NCI-H146 (cell line): ENCODE measurements at regions not wholly inside any gene's neighbourhood (a gene's known extent, or its start where the extent isn't known, plus 50 kb on each side); places are given as distances from the start of the nearest gene placed in this dataset.
"Not testable (repeated sequence)": the region's sequence is repeated elsewhere in the genome, so short reads cannot be mapped to it uniquely, and the experiment has no call there.

ENCODE experiments used
- DNase-seq: peaks from one replicate; lab custom pipeline; 2025; lab: John Stamatoyannopoulos, UW

- no peak for DNase-seq
These were observed 278.8 kb downstream of the AMY1C start for GRCh38 chr1:104028416-104029035.

GRCh38 chr1:104029456-104029970 lies 279.8 kb downstream of the AMY1C start:
- no peak for DNase-seq

DNA sequence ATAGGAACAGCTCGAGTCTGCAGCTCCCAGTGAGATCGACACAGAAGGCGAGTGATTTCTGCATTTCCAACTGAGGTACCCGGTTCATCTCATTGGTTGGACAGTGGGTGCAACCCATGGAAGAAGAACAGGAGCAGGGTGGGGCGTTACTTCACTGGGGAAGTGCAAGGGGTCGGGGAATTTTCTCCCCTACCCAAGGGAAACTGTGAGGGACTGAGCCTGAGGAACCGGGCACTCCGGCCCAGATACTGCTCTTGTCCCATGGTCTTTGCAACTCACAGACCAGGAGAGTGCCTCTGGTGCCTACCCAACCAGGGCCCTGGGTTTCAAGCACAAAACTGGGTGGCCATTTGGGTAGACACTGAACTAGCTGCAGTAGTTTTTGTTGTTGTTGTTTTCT lies 307.1 kb downstream of the AMY1C start:
- DNase-seq: peak; percentile 82

GRCh38 chr1:104057219-104057898 lies 307.7 kb downstream of the AMY1C start:
- peak; percentile 88 for DNase-seq

GRCh38 chr1:104061637-104062036 lies 311.9 kb downstream of the AMY1C start:
- DNase-seq: not testable (repeated sequence)

GRCh38 chr1:104064399-104064798 lies 314.7 kb downstream of the AMY1C start:
- DNase-seq: no peak

- peak; percentile 90 for DNase-seq
These were observed 323.2 kb downstream of the AMY1C start for GRCh38 chr1:104072915-104073371.

DNA sequence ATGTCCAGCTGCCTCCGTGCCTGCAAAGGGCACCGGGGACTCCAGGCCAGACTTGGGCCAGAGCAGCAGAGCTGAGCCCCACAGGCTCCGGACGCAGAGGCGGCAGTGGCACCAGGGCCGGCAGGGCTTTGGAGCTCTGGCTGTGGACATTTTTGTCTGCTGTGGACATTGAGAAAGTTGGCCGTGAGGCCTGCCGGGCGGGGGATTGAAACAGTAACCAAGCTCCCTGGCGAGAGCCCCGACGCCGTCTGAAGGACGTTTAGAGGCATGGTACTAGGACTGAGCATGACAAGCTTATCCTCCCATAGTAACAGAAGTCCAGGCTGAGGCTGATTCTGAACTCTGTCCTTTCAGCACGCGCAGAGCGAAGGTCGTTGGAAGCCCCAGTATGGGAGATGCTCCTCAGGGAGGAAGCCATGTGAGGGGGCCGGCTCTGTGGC lies 323.8 kb downstream of the AMY1C start:
- peak; percentile 80 for DNase-seq

DNA sequence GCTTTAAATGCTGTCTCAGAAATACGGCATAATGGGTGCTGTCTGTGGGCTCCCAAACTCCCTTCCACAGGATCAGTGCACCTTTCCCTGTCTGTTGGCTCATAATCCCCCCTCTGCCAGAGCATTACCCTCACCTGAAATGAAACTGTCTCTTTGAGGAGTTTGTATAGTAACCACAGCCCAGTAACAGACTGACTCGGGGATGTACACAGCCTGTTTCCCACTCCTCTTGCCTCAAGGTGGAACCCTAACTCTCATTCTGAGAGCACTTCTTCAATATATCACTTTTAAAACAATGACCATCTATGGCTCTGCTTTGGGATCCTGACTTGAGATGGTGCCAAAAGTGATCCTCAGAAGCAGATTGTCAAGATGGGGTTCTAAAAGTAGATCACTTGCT lies 332.5 kb downstream of the AMY1C start:
- no peak for DNase-seq

DNA sequence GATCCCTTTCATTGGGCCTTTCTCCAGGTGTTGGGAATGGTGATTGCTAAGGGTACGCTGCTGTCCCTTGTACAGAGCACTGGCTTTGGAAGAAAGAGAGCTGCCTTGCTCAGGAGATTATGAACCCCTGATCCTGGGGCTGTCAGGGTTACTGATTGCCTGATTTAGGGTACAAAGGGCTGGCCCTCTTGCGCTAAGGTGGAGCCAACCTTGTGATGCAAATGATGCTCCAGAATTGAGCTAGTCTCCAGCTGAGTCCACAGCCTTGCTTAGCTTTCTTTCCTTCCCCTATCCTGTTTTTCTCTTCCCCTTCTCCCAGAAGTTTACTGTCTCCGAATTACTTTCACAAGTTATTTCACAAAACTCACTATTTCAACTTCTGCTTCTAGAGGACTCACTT lies 334.7 kb downstream of the AMY1C start:
- DNase-seq: no peak

GRCh38 chr1:104092698-104093097 lies 343.0 kb downstream of the AMY1C start:
- no peak for DNase-seq

DNA sequence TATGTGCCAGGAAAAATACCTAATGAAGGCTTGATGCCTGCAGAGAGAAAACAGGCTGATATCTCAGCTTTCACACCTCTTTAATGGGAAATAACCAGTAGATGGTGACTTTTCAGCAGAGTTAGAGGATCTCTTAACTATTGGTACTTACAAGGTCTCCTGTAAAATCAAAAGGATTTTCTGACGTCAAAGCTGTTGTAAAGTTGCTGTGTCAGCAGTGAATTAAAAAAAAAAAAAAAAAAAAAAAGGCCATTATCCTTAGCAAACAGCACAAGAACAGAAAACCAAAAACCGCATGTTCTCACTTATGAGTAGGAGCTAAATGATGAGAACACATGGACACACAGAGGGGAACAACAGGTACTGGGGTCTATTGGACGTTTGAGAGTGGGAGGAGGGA lies 349.1 kb downstream of the AMY1C start:
- no peak for DNase-seq

GRCh38 chr1:104100115-104100514 lies 350.4 kb downstream of the AMY1C start:
- no peak for DNase-seq

DNA sequence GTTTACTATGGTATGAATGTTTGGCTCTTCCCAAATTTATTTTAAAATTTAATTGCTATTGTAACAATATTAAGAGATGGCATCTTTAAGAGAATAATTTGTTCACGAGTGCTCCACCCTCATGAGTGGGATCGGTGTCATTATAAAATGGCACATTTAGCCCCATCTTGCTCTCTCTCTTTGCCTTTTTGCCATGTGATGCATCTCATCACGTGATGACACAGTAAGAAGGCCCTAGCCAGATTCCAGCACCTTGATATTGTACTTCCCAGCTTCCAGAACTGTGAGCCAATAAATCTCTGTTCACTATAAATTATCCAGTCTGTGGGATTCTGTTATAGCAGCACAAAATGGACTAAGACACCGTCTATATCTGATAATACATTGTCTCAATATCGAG lies 355.8 kb downstream of the AMY1C start:
- DNase-seq: no peak

DNA sequence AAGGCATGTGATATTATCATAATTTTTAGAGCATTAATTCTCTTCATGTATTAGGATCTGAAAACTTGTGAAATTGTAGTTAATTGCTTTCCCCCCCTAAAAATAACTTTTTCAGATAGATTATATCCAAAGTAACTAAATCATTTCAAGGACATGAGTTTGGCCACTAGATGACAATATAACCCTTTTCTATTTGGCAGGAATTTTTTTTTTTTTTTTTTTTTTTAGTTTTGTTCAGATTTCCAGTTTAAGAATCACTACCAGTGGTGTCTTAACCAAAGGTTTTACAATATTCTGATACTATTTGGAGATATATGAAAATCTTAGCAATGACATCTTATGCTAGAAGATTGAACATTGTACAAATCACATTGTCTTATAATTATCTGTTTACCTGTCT lies 370.8 kb downstream of the AMY1C start:
- no peak for DNase-seq

- no peak for DNase-seq
These were observed 371.6 kb downstream of the AMY1C start for GRCh38 chr1:104121271-104121670.

- no peak for DNase-seq
These were observed 375.6 kb downstream of the AMY1C start for GRCh38 chr1:104125266-104125665.

DNA sequence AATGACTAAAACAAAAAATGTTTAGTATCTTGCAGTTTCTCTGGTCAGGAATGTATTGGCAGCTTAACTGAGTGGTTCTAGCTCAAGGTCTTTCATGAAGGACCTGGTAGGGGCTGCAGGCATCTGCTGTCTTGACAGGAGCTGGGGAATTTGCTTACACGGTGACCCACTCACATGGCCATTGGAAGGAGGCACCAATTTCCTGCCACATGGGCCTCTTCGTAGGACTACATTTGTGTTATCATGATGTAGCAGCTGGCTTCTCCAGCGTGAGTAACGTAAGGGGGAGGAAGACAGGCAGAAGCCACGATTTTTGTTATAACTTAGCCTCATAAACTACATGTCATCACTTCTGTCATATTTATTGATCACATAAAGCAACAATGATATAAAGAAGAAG lies 376.3 kb downstream of the AMY1C start:
- DNase-seq: no peak

- peak; percentile 55 for DNase-seq
These were observed 382.8 kb downstream of the AMY1C start for GRCh38 chr1:104132382-104132973.

- not testable (repeated sequence) for DNase-seq
These were observed 385.3 kb downstream of the AMY1C start for GRCh38 chr1:104135036-104135435.

- DNase-seq: no peak
These were observed 386.9 kb downstream of the AMY1C start for GRCh38 chr1:104136621-104137020.

DNA sequence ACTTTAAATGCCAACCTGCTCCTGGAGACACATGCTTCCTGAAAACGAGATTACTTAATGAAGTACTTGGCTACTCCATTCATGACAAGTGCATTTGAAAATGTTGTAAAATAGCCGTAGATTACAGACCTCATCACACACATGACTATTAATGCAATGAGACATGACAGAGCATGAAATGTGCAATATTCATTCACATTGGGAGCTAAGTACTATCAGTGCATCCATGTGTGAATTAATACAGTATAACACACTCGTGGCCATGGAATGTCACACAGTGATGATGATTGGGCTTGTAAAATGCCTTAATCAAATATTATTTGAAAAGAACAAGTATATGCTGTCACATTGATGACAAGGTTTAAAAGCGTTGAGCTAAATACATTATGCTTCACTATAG lies 407.0 kb downstream of the AMY1C start:
- no peak for DNase-seq

DNA sequence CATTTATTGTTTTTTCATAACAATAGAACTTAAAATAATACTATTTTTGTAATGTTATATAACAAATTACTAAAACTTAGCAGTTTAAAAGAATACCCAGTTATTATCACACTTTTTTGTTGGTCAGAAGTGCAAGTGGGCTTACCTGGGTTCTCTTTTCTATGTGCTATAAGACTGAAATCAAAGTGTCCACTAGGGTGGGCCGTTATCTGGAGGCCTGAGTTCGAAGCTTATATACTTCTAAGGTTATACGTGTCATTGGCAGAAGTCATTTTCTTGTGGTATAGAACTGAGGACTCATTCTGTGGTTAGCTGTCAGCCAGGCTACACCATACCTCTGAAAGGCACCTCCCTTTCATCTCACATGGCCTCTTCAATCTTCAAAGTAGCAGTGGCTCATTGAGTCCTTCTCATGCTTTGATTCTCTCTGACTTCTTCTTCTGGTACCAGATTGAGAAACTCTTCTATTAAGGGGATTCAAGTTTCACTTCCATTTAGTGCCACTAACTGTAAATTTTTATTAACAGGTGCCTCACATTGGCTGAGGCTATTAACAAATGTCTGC lies 414.3 kb downstream of the AMY1C start:
- no peak for DNase-seq
